K562 (cell line): ENCODE measurements at regions not wholly inside any gene's neighbourhood (a gene's known extent, or its start where the extent isn't known, plus 50 kb on each side); places are given as distances from the start of the nearest gene placed in this dataset.

Experiments
- ATAC-seq: fragments of 200-7000 bp; cut with Tn5 transposase; 3 replicates; pipeline ENCODE4 v1.9.1; 2020; ENCODE audit warnings: moderate library complexity
- BruUV-seq: library from RNA; stranded (reverse); fragments of 400-500 nt; replicated peaks from 2 replicates; lab custom pipeline; 2021; lab: Mats Ljungman, UMichigan
- CTCF ChIA-PET: fragments of 300-600 bp; formaldehyde crosslinking; extraction: SDS; loops from one replicate; lab custom pipeline; 2021; ENCODE audit warnings: low intra/inter-chr PET ratio; lab: Yijun Ruan, JAX
- POLR2A ChIA-PET: fragments of 300-600, 350-650 bp; sonication (Branson Sonifier 250); formaldehyde crosslinking; extraction: SDS; loops from one replicate; lab custom pipeline; 2021; ENCODE audit warnings: antibody characterized with exemption, inconsistent platforms; lab: Yijun Ruan, JAX
- DNase-seq, 4 experiments: peaks; one replicate each; pipeline versions ENCODE4 v3.0.0 to v3.0.0-alpha.2; 2011 to 2018; ENCODE audit warnings: low spot score in 3 of 4, mixed read lengths in 3 of 4; ENCODE audit errors: extremely low read depth in 1 of 4
- FAIRE-seq: peaks from 2 replicates; lab custom pipeline; 2011; peaks lifted over from hg19 to GRCh38; lab: Jason Lieb, UNC
- H2AFZ ChIP-seq: 2 replicates; pipeline ENCODE4 v1.6.0; 2011; ENCODE audit warnings: low read depth, low read length, control low read depth, inconsistent platforms
- H3K27ac ChIP-seq: fragments of 200-600 bp; 3 replicates; pipeline ENCODE4 v1.8.0; 2011; ENCODE audit warnings: low read depth, mild to moderate bottlenecking, control low read depth, inconsistent platforms, low read length, moderate library complexity, mixed read lengths; ENCODE audit errors: extremely low read depth
- H3K27me3 ChIP-seq, 2 experiments: fragments of 300-600 bp in 1 of 2; 2 replicates in 1 of 2; 3 replicates in 1 of 2; pipeline versions ENCODE4 v1.6.0 to v1.8.0; 2011; ENCODE audit warnings: inconsistent platforms in 2 of 2, low read length in 2 of 2, mild to moderate bottlenecking in 1 of 2, mixed read lengths in 1 of 2, moderate library complexity in 1 of 2; ENCODE audit not compliant: control insufficient read depth in 2 of 2, insufficient read depth in 2 of 2
- H3K36me3 ChIP-seq: fragments of 300-600 bp; 3 replicates; pipeline ENCODE4 v1.8.0; 2011; ENCODE audit warnings: mild to moderate bottlenecking, low read length, inconsistent platforms; ENCODE audit not compliant: control insufficient read depth, insufficient read depth
- H3K4me1 ChIP-seq, 2 experiments: fragments of 200-600 bp in 1 of 2; replicated peaks in 1 of 2; 2 replicates in 1 of 2; 3 replicates in 1 of 2; pipeline versions ENCODE4 v1.5.1 to v1.8.0; 2011; ENCODE audit warnings: inconsistent platforms in 2 of 2, low read length in 2 of 2, mild to moderate bottlenecking in 1 of 2, mixed read lengths in 1 of 2, moderate library complexity in 1 of 2; ENCODE audit not compliant: control insufficient read depth in 2 of 2, insufficient read depth in 2 of 2
- H3K4me2 ChIP-seq: 2 replicates; pipeline ENCODE4 v1.6.1; 2011; ENCODE audit warnings: low read length, control low read depth, inconsistent platforms, mixed read lengths; ENCODE audit not compliant: insufficient read depth
- H3K4me3 ChIP-seq: fragments of 200-600 bp; sonication (generic), shearing (Covaris generic); 2 replicates; pipeline ENCODE4 v1.5.1; 2016; ENCODE audit warnings: control low read depth, inconsistent platforms
- H3K79me2 ChIP-seq: fragments of 200-600 bp; 3 replicates; pipeline ENCODE4 v1.8.0; 2011; ENCODE audit warnings: low read length, inconsistent platforms; ENCODE audit not compliant: control insufficient read depth, insufficient read depth
- H3K9ac ChIP-seq, 2 experiments: 2 replicates each; pipeline versions ENCODE4 v1.6.0 to v1.6.1; 2011; ENCODE audit warnings: low read depth in 2 of 2, low read length in 2 of 2, control low read depth in 1 of 2, inconsistent platforms in 1 of 2, mild to moderate bottlenecking in 1 of 2, mixed read lengths in 1 of 2; ENCODE audit not compliant: insufficient read depth in 1 of 2
- H3K9me1 ChIP-seq: one replicate; pipeline ENCODE4 v1.6.0; 2011; ENCODE audit warnings: inconsistent platforms, mild to moderate bottlenecking, low read length, moderate library complexity; ENCODE audit not compliant: control insufficient read depth, insufficient read depth
- H3K9me3 ChIP-seq: replicated peaks from 2 replicates; pipeline ENCODE4 v1.5.1; 2011; ENCODE audit warnings: low read depth, low read length, inconsistent platforms; ENCODE audit not compliant: control insufficient read depth, insufficient read depth
- H4K20me1 ChIP-seq: replicated peaks from 2 replicates; pipeline ENCODE4 v1.6.1; 2011; ENCODE audit warnings: low read length, inconsistent platforms, mixed read lengths; ENCODE audit not compliant: control insufficient read depth, insufficient read depth
- DPF2 ChIP-seq: fragments of 450-650 bp; IDR thresholded peaks from 2 replicates; pipeline ENCODE4 v1.6.1; 2016
- ETV5 ChIP-seq: sonication (generic); formaldehyde crosslinking; IDR thresholded peaks from 2 replicates; pipeline ENCODE4 v1.4.0; 2020; ENCODE audit warnings: low read depth, mild to moderate bottlenecking, missing genetic modification reagents
- ILF3 ChIP-seq: fragments of 450-650 bp; IDR thresholded peaks from 2 replicates; pipeline ENCODE4 v1.6.1; 2018; ENCODE audit warnings: antibody characterized with exemption, mild to moderate bottlenecking, moderate library complexity, borderline replicate concordance
- MECOM ChIP-seq: fragments of 250-450 bp; sonication (Bioruptor Pico); IDR thresholded peaks from 2 replicates; pipeline ENCODE4 v1.8.0; 2022; ENCODE audit warnings: inconsistent platforms
- NR1H2 ChIP-seq: sonication (generic); formaldehyde crosslinking; IDR thresholded peaks from 2 replicates; pipeline ENCODE4 v1.4.0; 2020; ENCODE audit warnings: mild to moderate bottlenecking, missing genetic modification reagents
- PML ChIP-seq: IDR thresholded peaks from 2 replicates; pipeline ENCODE4 v1.6.1; 2012; ENCODE audit warnings: low read length, inconsistent platforms
- PTBP1 ChIP-seq: fragments of 200-400 bp; formaldehyde crosslinking; IDR thresholded peaks from 2 replicates; pipeline ENCODE4 v1.6.1; 2017; ENCODE audit warnings: low read depth, low read length
- RBM25 ChIP-seq: fragments of 200-400 bp; formaldehyde crosslinking; IDR thresholded peaks from 2 replicates; pipeline ENCODE4 v1.6.1; 2018; ENCODE audit warnings: low read length, low read depth, moderate library complexity; ENCODE audit not compliant: severe bottlenecking
- SRSF7 ChIP-seq: fragments of 200-400 bp; formaldehyde crosslinking; optimal IDR thresholded peaks from 2 replicates; pipeline ENCODE3; 2017; ENCODE audit warnings: mild to moderate bottlenecking, low read depth, low read length
- WGBS: fragments of 100-300 bp; shearing (Covaris generic); methylation state at CpG from one replicate; pipeline ENCODE4 v1.1.6; 2016; ENCODE audit warnings: low coverage, mixed read lengths; ENCODE audit not compliant: insufficient coverage; ENCODE audit errors: missing lambda C conversion rate; 5-methylcytosine and 5-hydroxymethylcytosine counted together
- in situ Hi-C: fragments of 300-500 bp; cut with MboI; formaldehyde crosslinking; loops from 4 replicates; pipeline ENCODE4 v1.15.0; 2018; ENCODE audit warnings: inconsistent platforms, mixed read lengths
- intact Hi-C: fragments of 100-400 bp; cut with micrococcal nuclease; formaldehyde crosslinking; loops from 2 replicates; pipeline ENCODE4 v1.14.2; 2022

DNA sequence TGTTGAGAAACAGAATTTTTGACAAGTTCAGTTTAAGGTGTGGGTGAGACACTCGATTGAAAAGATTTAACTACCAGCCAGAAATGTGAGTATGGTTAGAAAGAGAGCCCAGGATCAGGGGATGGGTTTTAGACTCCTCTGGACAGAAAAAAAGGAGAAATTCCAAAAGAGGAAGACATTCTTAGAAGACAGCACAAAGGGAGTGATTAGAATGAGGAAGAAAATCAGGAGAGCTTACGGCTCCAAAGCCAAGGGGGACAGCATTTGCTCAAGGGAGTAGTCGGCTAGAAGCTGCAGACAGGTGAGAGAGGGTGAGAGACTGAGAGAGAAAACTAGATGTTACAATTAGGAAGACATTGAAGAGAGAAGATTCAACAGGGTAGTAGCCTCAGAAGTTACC, 166.1 kb downstream of the ADAMTS15 start:
- Histone ChIP-seq H3K9ac (no peak overlapping the region), H3K4me1 (no peaks in the 10 kb centered on the region), H3K4me3 (no peak overlapping the region), H3K27me3 (no peaks in the 10 kb centered on the region; a peak in 1 of 5 replicates), H3K9me3 (no peaks in the 10 kb centered on the region), H3K36me3 (no peaks in the 10 kb centered on the region), H2AFZ (no peak overlapping the region)
- DNase-seq (no peak), ATAC-seq (no peak)
- intact Hi-C loops: no loop called here
- POLR2A ChIA-PET: no interaction called here
- TF ChIP-seq NR1H2 (CRISPR knock-in tag) (no peak), SRSF7 (no peak), PML (no peak), RBM25 (no peak), MECOM (CRISPR knock-in tag) (no peak), PTBP1 (no peak), ETV5 (no peak), DPF2 (no peak)
- TF ChIP-seq, all 486 proteins: peak for 0
- H3K4me2 ChIP-seq: no peak overlapping the region
- H3K27ac ChIP-seq: no peak overlapping the region
- no peaks in the 10 kb centered on the region for H3K9me1 ChIP-seq
- CTCF ChIA-PET: no interaction called here
- BruUV-seq: no TSS peak
- in situ Hi-C loops: no loop called here
- 0% methylated on average over 3 of the region's 3 CpGs for WGBS
- FAIRE-seq: no peak
- no peaks in the 10 kb centered on the region for H3K79me2 ChIP-seq
- no peaks in the 10 kb centered on the region for H4K20me1 ChIP-seq

DNA sequence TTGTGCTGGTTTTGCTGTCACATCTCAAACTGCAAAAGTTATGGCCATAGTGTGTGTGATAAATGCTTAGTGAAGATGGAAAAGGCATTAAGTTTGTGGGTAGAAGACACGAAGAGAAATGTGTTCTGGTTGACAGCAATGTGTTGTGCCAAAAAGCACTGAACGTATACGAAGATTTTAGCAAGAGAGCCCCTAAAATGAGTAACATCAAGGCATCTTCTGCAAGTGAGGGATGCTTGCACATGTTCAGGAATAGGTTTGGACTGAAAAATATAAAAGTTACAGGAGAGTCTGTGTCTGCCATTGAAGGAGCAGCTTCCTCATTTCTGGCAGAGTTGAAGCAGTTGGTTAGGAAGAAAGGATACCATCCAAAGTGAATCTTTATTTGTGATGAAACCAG, 167.1 kb downstream of the ADAMTS15 start:
- DNase-seq (no peak), FAIRE-seq (no peak), ATAC-seq (no peak)
- Histone ChIP-seq H4K20me1 (no peaks in the 10 kb centered on the region), H3K27me3 (no peaks in the 10 kb centered on the region), H3K9me1 (no peaks in the 10 kb centered on the region), H3K4me2 (no peak overlapping the region), H3K9me3 (no peaks in the 10 kb centered on the region), H3K27ac (no peak overlapping the region), H3K36me3 (no peaks in the 10 kb centered on the region), H3K79me2 (no peaks in the 10 kb centered on the region), H3K9ac (no peak overlapping the region), H3K4me1 (no peaks in the 10 kb centered on the region), H3K4me3 (no peak overlapping the region), H2AFZ (no peak overlapping the region)
- POLR2A ChIA-PET: no interaction called here
- in situ Hi-C loops (no loop called here), intact Hi-C loops (no loop called here)
- 0% methylated on average over 3 of the region's 3 CpGs for WGBS
- no TSS peak for BruUV-seq
- CTCF ChIA-PET: no interaction called here
- TF ChIP-seq ILF3: no peak
